Stimulated activated CD4-positive, alpha-beta T cell treated with anti-CD3 and anti-CD28 coated beads, Interleukin-15, amount 100 ng/mL, for 48 hours (primary cell): ENCODE measurements at regions not wholly inside any gene's neighbourhood (a gene's known extent, or its start where the extent isn't known, plus 50 kb on each side); places are given as distances from the start of the nearest gene placed in this dataset.

Experiments
- DNase-seq, 2 donors: peaks; one replicate each; pipeline ENCODE4 v3.0.0-alpha.2; 2020; ENCODE audit warnings: low read depth in 2 of 2

GRCh38 chr5:165624166-165624946, 2118.9 kb downstream of the MAT2B start:
- DNase-seq, result no peak

DNA sequence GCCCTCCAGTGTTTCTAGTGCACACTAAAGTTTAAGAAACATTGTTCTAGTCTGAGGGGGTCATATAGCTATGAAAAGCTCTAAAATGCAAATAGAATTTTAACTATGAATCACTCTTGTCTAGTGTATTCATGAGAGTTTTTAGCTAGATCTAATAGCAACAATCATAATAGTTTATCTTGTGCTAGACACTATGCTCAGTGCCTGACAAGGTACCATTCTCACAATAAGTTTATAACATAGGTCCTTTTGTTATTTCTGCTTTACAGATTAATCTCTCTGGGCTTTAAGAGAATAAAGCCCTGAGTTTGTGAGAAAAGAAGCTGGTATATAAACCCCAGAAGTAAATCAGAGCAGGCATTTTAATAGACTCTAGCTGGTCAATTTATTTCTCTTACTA, 2120.7 kb downstream of the MAT2B start:
- no peak for DNase-seq

GRCh38 chr5:165627548-165628170, 2122.2 kb downstream of the MAT2B start:
- DNase-seq, result no peak

- DNase-seq, result peak in 1 of 2 donors; percentile 4
Measured at GRCh38 chr5:165630261-165630778, 2124.9 kb downstream of the MAT2B start.

DNA sequence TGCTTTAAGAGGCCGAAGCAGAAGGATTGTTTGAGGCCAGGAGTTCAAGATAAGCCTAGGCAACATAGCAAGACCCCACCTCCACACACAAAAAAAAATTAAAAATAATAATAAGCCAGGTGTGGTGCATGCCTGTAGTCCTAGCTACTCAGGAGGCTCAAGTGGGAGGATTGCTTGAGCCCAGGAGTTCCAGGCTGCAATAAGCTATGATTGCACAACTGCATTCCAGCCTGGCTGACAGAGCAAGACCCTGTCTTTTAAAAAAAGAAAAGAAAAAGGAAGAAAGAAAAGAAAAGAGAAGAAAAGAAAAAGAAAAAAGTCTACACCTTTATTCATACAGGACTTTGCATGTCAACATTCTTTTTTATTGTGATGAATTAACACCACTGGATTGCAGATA, 2125.8 kb downstream of the MAT2B start:
- DNase-seq, result no peak

DNA sequence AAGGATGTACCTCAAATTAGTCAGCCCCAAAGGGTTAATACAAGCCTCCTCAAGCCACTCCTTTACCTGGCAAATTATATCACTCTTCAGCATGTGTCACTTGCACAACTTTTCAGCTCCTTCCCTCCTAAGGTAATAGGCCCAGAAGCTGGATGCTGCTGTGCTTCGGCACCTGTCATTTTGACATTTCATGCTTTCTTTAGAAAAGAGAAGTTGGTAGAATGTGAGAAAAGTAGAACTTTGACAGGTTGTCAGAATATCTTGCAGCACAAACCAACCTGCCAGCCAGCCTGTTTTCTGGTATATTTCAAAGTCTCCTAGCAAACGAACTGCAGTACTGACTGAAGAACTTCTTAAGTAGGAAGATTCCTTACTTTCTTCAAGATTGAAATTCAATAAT, 2136.9 kb downstream of the MAT2B start:
- DNase-seq, result no peak

DNA sequence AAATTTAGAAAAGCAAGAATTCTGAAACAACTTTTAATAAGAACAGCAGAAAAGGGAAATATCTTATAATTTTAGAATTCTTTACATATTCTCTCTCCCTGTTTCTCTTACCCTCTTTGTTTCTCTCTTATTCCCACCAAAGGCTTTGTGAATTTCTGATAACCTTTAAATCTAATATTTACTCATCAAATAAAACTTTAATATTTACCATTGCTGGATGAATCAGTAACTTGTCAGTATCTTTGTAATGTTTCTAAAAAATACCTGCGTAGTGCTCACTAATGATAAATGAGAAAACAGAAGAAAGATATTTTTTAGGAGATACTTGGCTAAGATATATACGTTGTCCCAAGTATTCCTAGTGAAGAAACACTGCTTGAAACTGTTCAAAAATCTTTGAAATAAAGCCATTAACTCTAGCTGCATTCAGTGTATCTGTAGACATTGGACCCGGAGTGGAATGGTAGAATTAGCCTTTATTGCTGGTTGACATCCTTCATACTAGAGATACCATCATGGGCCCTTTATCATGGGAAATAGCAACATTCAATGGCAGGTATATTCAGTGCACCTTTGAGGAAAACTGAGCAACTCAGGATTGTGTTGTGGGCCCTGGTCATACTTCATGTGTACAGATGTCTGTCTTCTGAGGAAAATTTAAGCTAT, 2160.4 kb downstream of the MAT2B start:
- no peak for DNase-seq

- DNase-seq, result no peak
Measured at GRCh38 chr5:165673499-165673898, 2168.1 kb downstream of the MAT2B start.

DNA sequence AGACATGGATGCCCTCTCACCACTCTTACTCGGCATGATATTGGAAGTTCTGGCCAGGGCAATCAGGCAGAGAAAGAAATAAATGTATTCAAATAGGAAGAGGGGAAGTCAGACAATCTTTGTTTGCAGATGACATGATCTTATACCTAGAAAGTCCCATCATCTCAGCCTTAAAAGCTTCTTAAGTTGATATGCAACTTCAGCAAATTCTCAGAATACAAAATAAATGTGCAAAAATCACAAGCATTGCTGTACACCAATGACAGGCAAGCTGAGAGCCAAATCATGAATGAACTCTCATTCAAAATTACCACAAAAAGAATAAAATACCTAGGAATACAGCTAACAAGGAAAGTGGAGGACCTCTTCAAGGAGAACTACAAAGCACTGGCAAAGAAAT, 2190.4 kb downstream of the MAT2B start:
- no peak for DNase-seq

- DNase-seq, result no peak
Measured at GRCh38 chr5:165705960-165706359, 2200.5 kb downstream of the MAT2B start.

DNA sequence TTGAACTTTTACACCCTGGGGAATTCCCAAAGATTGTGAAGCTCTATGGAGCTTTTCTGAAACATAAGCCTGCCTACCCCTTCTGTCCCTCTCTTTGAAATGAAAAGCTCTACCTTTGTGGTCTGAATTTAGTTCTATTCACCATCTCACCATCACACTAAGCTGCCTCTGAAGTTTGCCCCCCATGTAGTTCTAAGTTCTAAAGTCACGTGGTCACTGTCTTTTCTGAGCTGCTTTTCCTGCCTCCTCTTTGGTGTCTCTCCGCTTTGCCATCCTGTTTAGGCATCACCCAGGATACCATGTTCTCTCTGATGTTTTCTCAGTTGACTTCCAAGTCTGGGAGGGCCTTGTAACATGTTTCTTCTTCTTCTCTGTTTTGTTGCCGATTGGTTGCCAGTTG, 2206.6 kb downstream of the MAT2B start:
- DNase-seq, result no peak

- DNase-seq, result no peak
Measured at GRCh38 chr5:165714598-165714997, 2209.2 kb downstream of the MAT2B start.

- no peak for DNase-seq
Measured at GRCh38 chr5:165720901-165721300, 2215.5 kb downstream of the MAT2B start.

GRCh38 chr5:165722401-165722800, 2217.0 kb downstream of the MAT2B start:
- DNase-seq, result no peak

- DNase-seq, result no peak
Measured at GRCh38 chr5:165723931-165724330, 2218.5 kb downstream of the MAT2B start.

GRCh38 chr5:165728425-165728824, 2223.0 kb downstream of the MAT2B start:
- DNase-seq, result no peak

- no peak for DNase-seq
Measured at GRCh38 chr5:165735388-165735787, 2230.0 kb downstream of the MAT2B start.

GRCh38 chr5:165739079-165739741, 2233.8 kb downstream of the MAT2B start:
- no peak for DNase-seq

DNA sequence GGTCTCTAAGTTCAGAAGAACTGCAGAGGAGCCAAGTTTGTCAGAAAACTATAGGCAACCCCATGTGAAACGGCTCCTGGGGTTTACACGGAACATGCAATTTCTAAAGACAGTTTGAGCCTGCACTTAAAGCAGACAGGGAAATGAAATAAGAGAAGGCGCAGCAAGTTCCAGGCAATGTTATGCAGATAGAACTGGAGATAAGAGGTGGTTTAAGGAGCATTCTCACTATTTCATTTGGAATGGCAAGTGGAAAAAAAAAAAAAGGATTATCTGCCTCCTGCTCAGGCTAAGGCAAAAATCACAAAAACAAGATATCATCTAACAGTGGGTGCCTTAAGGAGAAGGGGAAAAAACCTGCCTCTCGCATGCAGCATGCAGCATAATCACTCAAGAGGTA, 2252.4 kb downstream of the MAT2B start:
- DNase-seq, result no peak

DNA sequence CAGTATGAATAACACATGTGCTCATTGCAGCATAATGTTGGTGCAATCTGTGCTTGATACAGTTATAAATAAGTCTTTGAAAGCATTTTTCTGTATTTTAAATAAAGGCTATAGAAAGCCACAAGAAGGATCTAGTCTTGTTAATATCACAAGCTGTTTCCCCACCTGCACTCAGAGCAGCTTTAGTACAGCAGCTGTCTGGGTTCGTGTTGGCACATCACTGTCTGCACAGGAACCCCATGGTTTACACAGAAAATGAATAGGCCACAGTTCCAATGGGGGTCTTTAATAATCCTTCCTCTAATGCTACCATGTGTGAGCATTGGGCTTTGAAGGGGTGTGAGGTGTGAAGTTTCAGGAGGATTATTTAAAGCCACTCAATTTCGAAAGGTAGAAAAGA, 2269.7 kb downstream of the MAT2B start:
- no peak for DNase-seq

DNA sequence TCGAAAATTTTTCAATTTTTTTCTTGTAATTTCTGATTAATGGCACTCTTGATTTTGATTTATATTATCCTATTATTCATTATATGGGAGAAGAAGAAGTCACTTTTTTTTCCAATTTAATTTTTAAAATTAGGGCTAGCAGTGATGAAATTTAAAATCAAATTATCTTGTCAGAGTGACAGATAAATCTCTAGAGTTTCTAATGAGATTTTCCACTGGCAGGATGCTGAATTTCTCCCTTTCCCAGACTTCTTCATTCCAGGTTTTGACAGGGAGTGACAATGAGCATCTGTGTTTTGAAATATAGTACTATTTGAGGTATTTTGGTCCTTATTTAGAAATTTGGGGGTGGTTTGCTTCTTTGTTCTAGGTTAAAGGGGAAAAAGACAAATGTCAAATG, 2274.1 kb downstream of the MAT2B start:
- DNase-seq, result no peak

DNA sequence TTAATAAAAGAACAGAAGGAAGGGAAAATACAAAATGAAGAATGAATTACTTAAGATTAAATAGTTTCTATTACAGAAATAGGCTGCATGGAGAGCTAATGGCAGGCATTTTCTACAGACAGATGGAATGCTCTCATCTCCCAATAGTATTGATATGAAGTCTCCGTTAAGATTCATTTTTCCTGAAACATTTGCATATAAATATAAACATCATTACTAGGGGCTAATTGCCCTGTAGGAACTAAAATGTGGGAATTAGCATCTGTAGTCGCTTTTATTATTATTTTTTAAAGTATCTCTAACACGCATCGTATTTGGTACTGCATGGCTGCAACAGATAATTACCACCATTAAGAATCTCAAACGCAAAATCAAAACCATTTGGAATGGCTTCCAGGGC, 2275.5 kb downstream of the MAT2B start:
- no peak for DNase-seq
